ENCODE measurements at regions not wholly inside any gene's neighbourhood (a gene's known extent, or its start where the extent isn't known, plus 50 kb on each side); places are given as distances from the start of the nearest gene placed in this dataset.

DNA sequence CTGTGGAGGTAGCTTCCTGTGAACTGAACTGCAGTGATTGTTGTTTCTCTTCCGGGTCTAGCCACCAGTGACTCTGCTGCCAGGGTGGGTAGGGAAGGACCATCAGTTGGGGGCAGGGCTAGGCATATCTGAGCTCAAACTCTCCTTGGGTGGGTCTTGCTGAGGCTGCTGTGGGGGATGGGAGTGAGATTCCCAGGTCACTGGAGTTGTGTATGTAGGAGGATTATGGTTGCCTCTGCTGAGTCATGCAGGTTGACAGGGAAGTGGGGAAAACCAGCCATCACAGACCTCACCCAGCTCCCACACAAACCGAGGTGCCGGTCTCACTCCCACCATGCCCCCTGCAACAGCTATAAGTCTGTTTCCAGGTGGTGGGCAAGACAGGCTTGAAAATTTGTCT lies 1937.8 kb downstream of the PCDH7 start:
- TF ChIP-seq CTCF (IDR thresholded peaks at IDR 0.05), result no peak
- TF ChIP-seq ZFX (IDR thresholded peaks at IDR 0.05; ENCODE audit: borderline replicate concordance), result no peak

All from 22Rv1 (cell line).